ENCODE measurements at regions not wholly inside any gene's neighbourhood (a gene's known extent, or its start where the extent isn't known, plus 50 kb on each side); places are given as distances from the start of the nearest gene placed in this dataset.

DNA sequence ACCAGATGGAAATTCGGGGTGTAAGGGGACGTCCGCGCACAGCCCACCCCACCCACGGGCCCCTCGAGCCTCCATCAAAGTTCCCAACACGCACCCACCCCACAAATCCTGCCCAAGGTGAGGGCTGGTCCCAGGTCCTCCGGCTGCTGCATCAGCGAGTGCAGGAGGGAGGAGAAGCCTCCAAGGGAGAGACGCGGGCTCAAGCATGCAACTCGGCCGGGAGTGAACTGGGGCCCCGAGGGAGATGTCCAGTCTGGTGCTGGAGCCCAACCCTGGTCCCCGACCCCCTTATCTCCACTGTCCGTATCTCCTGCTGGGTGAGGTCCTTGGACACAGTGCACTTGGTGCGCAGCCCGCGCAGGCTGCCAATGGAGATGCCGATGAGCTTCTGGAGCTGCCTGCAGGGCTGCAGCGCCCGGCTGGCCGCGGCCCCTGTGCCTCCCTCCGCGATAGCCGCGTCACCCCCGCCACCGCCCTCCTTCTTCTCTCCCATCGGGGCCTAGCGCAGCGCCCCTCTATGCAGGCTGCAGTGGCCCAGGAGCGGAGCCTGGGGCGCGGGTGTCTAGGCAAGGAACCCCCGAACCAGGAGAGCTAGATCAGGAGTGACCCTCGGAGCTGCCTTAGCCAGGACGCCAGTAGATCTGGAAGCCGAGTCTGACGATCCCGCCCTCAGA, 489.2 kb downstream of the ZNF33B start:
- TF ChIP-seq, protein P1, sequence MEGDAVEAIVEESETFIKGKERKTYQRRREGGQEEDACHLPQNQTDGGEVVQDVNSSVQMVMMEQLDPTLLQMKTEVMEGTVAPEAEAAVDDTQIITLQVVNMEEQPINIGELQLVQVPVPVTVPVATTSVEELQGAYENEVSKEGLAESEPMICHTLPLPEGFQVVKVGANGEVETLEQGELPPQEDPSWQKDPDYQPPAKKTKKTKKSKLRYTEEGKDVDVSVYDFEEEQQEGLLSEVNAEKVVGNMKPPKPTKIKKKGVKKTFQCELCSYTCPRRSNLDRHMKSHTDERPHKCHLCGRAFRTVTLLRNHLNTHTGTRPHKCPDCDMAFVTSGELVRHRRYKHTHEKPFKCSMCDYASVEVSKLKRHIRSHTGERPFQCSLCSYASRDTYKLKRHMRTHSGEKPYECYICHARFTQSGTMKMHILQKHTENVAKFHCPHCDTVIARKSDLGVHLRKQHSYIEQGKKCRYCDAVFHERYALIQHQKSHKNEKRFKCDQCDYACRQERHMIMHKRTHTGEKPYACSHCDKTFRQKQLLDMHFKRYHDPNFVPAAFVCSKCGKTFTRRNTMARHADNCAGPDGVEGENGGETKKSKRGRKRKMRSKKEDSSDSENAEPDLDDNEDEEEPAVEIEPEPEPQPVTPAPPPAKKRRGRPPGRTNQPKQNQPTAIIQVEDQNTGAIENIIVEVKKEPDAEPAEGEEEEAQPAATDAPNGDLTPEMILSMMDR (tag by site-specific recombination; IDR thresholded peaks at IDR 0.05), result no peak
- no peak for TF ChIP-seq ZNF548 (tag by site-specific recombination; IDR thresholded peaks at IDR 0.05)
- TF ChIP-seq ZNF214 (tag by site-specific recombination; IDR thresholded peaks at IDR 0.05; ENCODE audit: borderline replicate concordance), result no peak
- no peak for TF ChIP-seq ZNF555 (tag by site-specific recombination; conservative IDR thresholded peaks at IDR 0.05)
- TF ChIP-seq, protein P2, sequence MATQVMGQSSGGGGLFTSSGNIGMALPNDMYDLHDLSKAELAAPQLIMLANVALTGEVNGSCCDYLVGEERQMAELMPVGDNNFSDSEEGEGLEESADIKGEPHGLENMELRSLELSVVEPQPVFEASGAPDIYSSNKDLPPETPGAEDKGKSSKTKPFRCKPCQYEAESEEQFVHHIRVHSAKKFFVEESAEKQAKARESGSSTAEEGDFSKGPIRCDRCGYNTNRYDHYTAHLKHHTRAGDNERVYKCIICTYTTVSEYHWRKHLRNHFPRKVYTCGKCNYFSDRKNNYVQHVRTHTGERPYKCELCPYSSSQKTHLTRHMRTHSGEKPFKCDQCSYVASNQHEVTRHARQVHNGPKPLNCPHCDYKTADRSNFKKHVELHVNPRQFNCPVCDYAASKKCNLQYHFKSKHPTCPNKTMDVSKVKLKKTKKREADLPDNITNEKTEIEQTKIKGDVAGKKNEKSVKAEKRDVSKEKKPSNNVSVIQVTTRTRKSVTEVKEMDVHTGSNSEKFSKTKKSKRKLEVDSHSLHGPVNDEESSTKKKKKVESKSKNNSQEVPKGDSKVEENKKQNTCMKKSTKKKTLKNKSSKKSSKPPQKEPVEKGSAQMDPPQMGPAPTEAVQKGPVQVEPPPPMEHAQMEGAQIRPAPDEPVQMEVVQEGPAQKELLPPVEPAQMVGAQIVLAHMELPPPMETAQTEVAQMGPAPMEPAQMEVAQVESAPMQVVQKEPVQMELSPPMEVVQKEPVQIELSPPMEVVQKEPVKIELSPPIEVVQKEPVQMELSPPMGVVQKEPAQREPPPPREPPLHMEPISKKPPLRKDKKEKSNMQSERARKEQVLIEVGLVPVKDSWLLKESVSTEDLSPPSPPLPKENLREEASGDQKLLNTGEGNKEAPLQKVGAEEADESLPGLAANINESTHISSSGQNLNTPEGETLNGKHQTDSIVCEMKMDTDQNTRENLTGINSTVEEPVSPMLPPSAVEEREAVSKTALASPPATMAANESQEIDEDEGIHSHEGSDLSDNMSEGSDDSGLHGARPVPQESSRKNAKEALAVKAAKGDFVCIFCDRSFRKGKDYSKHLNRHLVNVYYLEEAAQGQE (tag by site-specific recombination; IDR thresholded peaks at IDR 0.05), result no peak
- TF ChIP-seq ZNF473 (tag by site-specific recombination; IDR thresholded peaks at IDR 0.05), result no peak
- TF ChIP-seq, protein P3, sequence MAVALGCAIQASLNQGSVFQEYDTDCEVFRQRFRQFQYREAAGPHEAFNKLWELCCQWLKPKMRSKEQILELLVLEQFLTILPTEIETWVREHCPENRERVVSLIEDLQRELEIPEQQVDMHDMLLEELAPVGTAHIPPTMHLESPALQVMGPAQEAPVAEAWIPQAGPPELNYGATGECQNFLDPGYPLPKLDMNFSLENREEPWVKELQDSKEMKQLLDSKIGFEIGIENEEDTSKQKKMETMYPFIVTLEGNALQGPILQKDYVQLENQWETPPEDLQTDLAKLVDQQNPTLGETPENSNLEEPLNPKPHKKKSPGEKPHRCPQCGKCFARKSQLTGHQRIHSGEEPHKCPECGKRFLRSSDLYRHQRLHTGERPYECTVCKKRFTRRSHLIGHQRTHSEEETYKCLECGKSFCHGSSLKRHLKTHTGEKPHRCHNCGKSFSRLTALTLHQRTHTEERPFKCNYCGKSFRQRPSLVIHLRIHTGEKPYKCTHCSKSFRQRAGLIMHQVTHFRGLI (tag by site-specific recombination; IDR thresholded peaks at IDR 0.05), result no peak
- TF ChIP-seq, protein P4, sequence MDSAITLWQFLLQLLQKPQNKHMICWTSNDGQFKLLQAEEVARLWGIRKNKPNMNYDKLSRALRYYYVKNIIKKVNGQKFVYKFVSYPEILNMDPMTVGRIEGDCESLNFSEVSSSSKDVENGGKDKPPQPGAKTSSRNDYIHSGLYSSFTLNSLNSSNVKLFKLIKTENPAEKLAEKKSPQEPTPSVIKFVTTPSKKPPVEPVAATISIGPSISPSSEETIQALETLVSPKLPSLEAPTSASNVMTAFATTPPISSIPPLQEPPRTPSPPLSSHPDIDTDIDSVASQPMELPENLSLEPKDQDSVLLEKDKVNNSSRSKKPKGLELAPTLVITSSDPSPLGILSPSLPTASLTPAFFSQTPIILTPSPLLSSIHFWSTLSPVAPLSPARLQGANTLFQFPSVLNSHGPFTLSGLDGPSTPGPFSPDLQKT (IDR thresholded peaks at IDR 0.05; ENCODE audit: borderline replicate concordance, low read depth, low read length), result no peak
- no peak for TF ChIP-seq ZNF184 (tag by site-specific recombination; IDR thresholded peaks at IDR 0.05)
- no peak for TF ChIP-seq ZNF223 (tag by site-specific recombination; IDR thresholded peaks at IDR 0.05)
- TF ChIP-seq BCL11A (tag by site-specific recombination; IDR thresholded peaks at IDR 0.05; ENCODE audit: low read depth), result no peak
- TF ChIP-seq ZNF274 (IDR thresholded peaks at IDR 0.05; ENCODE audit: low read length), result no peak
- TF ChIP-seq ZNF274 (tag by site-specific recombination; IDR thresholded peaks at IDR 0.05; ENCODE audit: borderline replicate concordance), result no peak
